Endothelial cell of umbilical vein (primary cell): ENCODE measurements at regions not wholly inside any gene's neighbourhood (a gene's known extent, or its start where the extent isn't known, plus 50 kb on each side); places are given as distances from the start of the nearest gene placed in this dataset.

Source experiments
- BruUV-seq: library from RNA; stranded (reverse); fragments of 400-500 nt; replicated peaks from 2 replicates; lab custom pipeline; 2021; lab: Mats Ljungman, UMichigan
- CTCF ChIA-PET: fragments of 300-600, 350-600 bp; sonication (Branson Sonifier 250); formaldehyde crosslinking; loops from one replicate; lab custom pipeline; 2021; ENCODE audit warnings: antibody characterized with exemption, inconsistent platforms; lab: Charles Lee
- POLR2A ChIA-PET: fragments of 300-600, 350-600 bp; sonication (Branson Sonifier 250); formaldehyde crosslinking; loops from one replicate; lab custom pipeline; 2021; ENCODE audit warnings: antibody characterized with exemption, inconsistent platforms; lab: Charles Lee
- DNase-seq: peaks from one replicate; pipeline ENCODE4 v3.0.0-alpha.2; 2011; ENCODE audit warnings: low read depth, low spot score
- FAIRE-seq: peaks from 2 replicates; lab custom pipeline; 2011; peaks lifted over from hg19 to GRCh38; lab: Jason Lieb, UNC
- H2AFZ ChIP-seq: 2 replicates; pipeline ENCODE4 v1.6.0; 2012; ENCODE audit warnings: low read depth, low read length, control low read depth, inconsistent platforms
- H3K27ac ChIP-seq: 2 replicates; pipeline ENCODE4 v1.5.1; 2011; ENCODE audit warnings: low read depth, mild to moderate bottlenecking, control low read depth, low read length, moderate library complexity; ENCODE audit not compliant: insufficient read depth
- H3K27me3 ChIP-seq, 2 experiments: 2 replicates each; pipeline versions ENCODE4 v1.6.0 to v1.6.1; 2011; ENCODE audit warnings: low read length in 2 of 2, mixed read lengths in 1 of 2; ENCODE audit not compliant: control insufficient read depth in 2 of 2, insufficient read depth in 2 of 2
- H3K36me3 ChIP-seq, 2 experiments: 2 replicates in 1 of 2; 3 replicates in 1 of 2; pipeline ENCODE4 v1.5.1; 2011; ENCODE audit warnings: low read length in 2 of 2, mild to moderate bottlenecking in 1 of 2, moderate library complexity in 1 of 2; ENCODE audit not compliant: control insufficient read depth in 2 of 2, insufficient read depth in 2 of 2; ENCODE audit errors: extremely low read depth in 1 of 2
- H3K4me1 ChIP-seq: 3 replicates; pipeline ENCODE4 v1.5.1; 2011; ENCODE audit warnings: mild to moderate bottlenecking, low read length; ENCODE audit not compliant: control insufficient read depth, insufficient read depth; ENCODE audit errors: extremely low read depth
- H3K4me2 ChIP-seq: 2 replicates; pipeline ENCODE4 v1.6.1; 2011; ENCODE audit warnings: low read length, control low read depth, mixed read lengths; ENCODE audit not compliant: insufficient read depth
- H3K4me3 ChIP-seq, 3 experiments: fragments of 200-600 bp in 1 of 3; sonication (generic), shearing (Covaris generic) in 1 of 3; replicated peaks in 1 of 3; 2 replicates each; pipeline ENCODE4 v1.5.1; 2011 to 2016; ENCODE audit warnings: control low read depth in 3 of 3, low read length in 3 of 3, mild to moderate bottlenecking in 2 of 3, inconsistent platforms in 1 of 3, low read depth in 1 of 3, moderate library complexity in 1 of 3; ENCODE audit not compliant: insufficient read depth in 1 of 3
- H3K79me2 ChIP-seq: 2 replicates; pipeline ENCODE4 v1.6.0; 2012; ENCODE audit warnings: low read length, inconsistent platforms; ENCODE audit not compliant: control insufficient read depth, insufficient read depth
- H3K9ac ChIP-seq: replicated peaks from 2 replicates; pipeline ENCODE3; 2011; ENCODE audit warnings: low read length, control low read depth; ENCODE audit not compliant: insufficient read depth; ENCODE audit errors: extremely low read depth
- H3K9me1 ChIP-seq: replicated peaks from 3 replicates; pipeline ENCODE4 v1.6.0; 2011; ENCODE audit warnings: mild to moderate bottlenecking, low read length; ENCODE audit not compliant: control insufficient read depth, insufficient read depth; ENCODE audit errors: extremely low read depth
- H3K9me3 ChIP-seq: replicated peaks from 2 replicates; pipeline ENCODE4 v1.5.1; 2012; ENCODE audit warnings: low read length, inconsistent platforms; ENCODE audit not compliant: control insufficient read depth, insufficient read depth
- H4K20me1 ChIP-seq: replicated peaks from 2 replicates; pipeline ENCODE3; 2011; ENCODE audit warnings: mild to moderate bottlenecking, low read length; ENCODE audit not compliant: control insufficient read depth, insufficient read depth; ENCODE audit errors: extremely low read depth
- CTCF ChIP-seq, 2 donors: IDR thresholded peaks; 1 replicate in 1 of 2; 2 replicates in 1 of 2; pipeline ENCODE4 v1.5.1; 2011; ENCODE audit warnings: low read length in 2 of 2, mild to moderate bottlenecking in 2 of 2, moderate library complexity in 2 of 2, control low read depth in 1 of 2, inconsistent platforms in 1 of 2, low read depth in 1 of 2; ENCODE audit not compliant: insufficient read depth in 1 of 2; ENCODE audit errors: extremely low read depth in 1 of 2
- EZH2 ChIP-seq: IDR thresholded peaks from 2 replicates; pipeline ENCODE4 v1.6.1; 2012; ENCODE audit warnings: borderline replicate concordance, low read depth, mild to moderate bottlenecking, moderate library complexity, low read length, inconsistent platforms; ENCODE audit not compliant: severe bottlenecking
- GATA2 ChIP-seq: IDR thresholded peaks from 2 replicates; pipeline ENCODE4 v1.7.0; 2011; ENCODE audit warnings: low read depth, mild to moderate bottlenecking, moderate library complexity, mixed read lengths, low read length; ENCODE audit not compliant: insufficient read length, insufficient read depth
- JUN ChIP-seq: IDR thresholded peaks from 2 replicates; pipeline ENCODE4 v1.6.1; 2011; ENCODE audit warnings: borderline replicate concordance, low read depth; ENCODE audit not compliant: insufficient read length, insufficient read depth
- MAX ChIP-seq: IDR thresholded peaks from 2 replicates; pipeline ENCODE4 v1.6.1; 2011; ENCODE audit not compliant: insufficient read depth, insufficient read length
- MYC ChIP-seq: IDR thresholded peaks from one replicate; pipeline ENCODE4 v1.6.1; 2011; ENCODE audit warnings: mild to moderate bottlenecking, low read depth, low read length
- POLR2A ChIP-seq: IDR thresholded peaks from 2 replicates; pipeline ENCODE4 v1.6.1; 2012; ENCODE audit warnings: low read depth, mild to moderate bottlenecking, control low read depth, low read length
- POLR2AphosphoS5 ChIP-seq: IDR thresholded peaks from 2 replicates; pipeline ENCODE4 v1.6.1; 2012; ENCODE audit warnings: low read depth, mild to moderate bottlenecking, control low read depth, low read length, moderate library complexity; ENCODE audit not compliant: insufficient read depth
- dilution Hi-C: fragments of 300-500 bp; cut with MboI; formaldehyde crosslinking; loops from one replicate; pipeline ENCODE4 v1.15.0; 2019; ENCODE audit warnings: low sequenced_read_pairs; ENCODE audit not compliant: extremely low pct_ligation_motif_present
- intact Hi-C: fragments of 100-400 bp; cut with micrococcal nuclease; formaldehyde crosslinking; loops from one replicate; pipeline ENCODE4 v1.10.0; 2022

- Histone ChIP-seq H3K27me3 (no peaks in the 10 kb centered on the region), H3K9ac (no peak overlapping the region), H3K79me2 (no peaks in the 10 kb centered on the region), H3K27ac (no peak overlapping the region), H3K9me1 (no peaks in the 10 kb centered on the region), H3K4me3 (no peak overlapping the region), H2AFZ (no peak overlapping the region), H3K9me3 (no peaks in the 10 kb centered on the region), H3K4me1 (no peaks in the 10 kb centered on the region), H3K4me2 (no peak overlapping the region), H4K20me1 (no peaks in the 10 kb centered on the region), H3K36me3 (no peaks in the 10 kb centered on the region)
- intact Hi-C loops (no loop called here), dilution Hi-C loops (no loop called here)
- no TSS peak for BruUV-seq
- TF ChIP-seq CTCF (IDR thresholded peaks at IDR 0.05; ENCODE audit: extremely low read depth in 1 of 2, insufficient read depth in 1 of 2, low read depth in 1 of 2, low read length in 2 of 2) (no peak), GATA2 (no peak), POLR2AphosphoS5 (no peak), EZH2 (no peak), POLR2A (no peak), MAX (no peak), JUN (no peak), MYC (no peak)
- CTCF ChIA-PET, result interaction anchor here (1.6 kb wide), 1 partner anchor 76 kb away, joined by 5 read pairs; no protein-coding TSS in a partner anchor
- POLR2A ChIA-PET, result no interaction called here
- DNase-seq (no peak), FAIRE-seq (no peak)
Observed at GRCh38 chr10:110430340-110431273, 67.1 kb upstream of the DUSP5 start.
